HL-60 (cell line): ENCODE measurements at regions not wholly inside any gene's neighbourhood (a gene's known extent, or its start where the extent isn't known, plus 50 kb on each side); places are given as distances from the start of the nearest gene placed in this dataset.

Experiments
- CTCF ChIP-seq: IDR thresholded peaks from one replicate; pipeline ENCODE4 v1.5.1; 2011; ENCODE audit warnings: low read length, control low read depth, inconsistent platforms; ENCODE audit not compliant: insufficient read depth
- POLR2AphosphoS5 ChIP-seq: IDR thresholded peaks from 2 replicates; pipeline ENCODE4 v1.6.1; 2012; ENCODE audit warnings: low read depth

GRCh38 chr6:1499777-1500176 lies 109.9 kb upstream of the FOXC1 start:
- no peak for TF ChIP-seq CTCF
- TF ChIP-seq POLR2AphosphoS5, result no peak
